Activated CD8-positive, alpha-beta memory T cell treated with anti-CD3 and anti-CD28 coated beads for 48 hours (primary cell): ENCODE measurements at regions not wholly inside any gene's neighbourhood (a gene's known extent, or its start where the extent isn't known, plus 50 kb on each side); places are given as distances from the start of the nearest gene placed in this dataset.
"Not testable (repeated sequence)": the region's sequence is repeated elsewhere in the genome, so short reads cannot be mapped to it uniquely, and the experiment has no call there.

Experiments used
- DNase-seq, 3 experiments: peaks; one replicate each; pipeline ENCODE4 v3.0.0-alpha.2; 2020; ENCODE audit warnings: low read depth in 2 of 3, low spot score in 2 of 3

DNA sequence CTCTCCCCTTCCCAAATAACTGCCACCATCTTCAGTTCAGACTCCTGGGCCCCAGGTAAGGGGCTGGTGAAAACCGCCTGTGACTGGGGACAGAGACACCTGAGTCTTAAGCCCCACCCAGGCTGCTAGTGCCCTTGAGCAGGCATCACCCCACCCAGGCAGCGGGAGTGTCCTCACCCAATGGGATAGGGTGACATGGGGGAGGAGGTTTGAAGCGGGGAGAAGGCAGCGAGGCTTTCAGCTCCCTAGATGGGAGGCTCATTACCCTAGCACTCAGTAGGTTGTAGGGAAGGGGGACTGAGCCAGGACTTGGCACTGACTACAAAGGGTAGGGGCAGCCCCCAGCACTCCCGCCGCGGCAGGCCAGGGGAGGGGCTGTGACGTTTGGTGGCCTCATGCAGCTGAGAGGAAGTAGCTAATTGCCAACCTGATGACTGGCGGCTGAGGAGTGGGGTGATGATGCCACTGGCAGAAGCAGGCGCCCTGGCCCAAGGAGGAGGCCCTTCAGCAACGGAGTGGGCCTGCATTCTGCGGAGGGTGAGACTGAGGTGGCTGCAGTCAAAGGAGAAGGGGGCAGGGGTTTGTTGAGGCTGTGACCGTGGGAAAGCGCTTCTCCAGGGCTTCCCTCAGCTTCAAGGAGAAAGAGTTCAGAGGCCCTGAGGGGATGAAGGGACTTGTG lies 126.9 kb downstream of the MRPL14 start:
- DNase-seq, result no peak

DNA sequence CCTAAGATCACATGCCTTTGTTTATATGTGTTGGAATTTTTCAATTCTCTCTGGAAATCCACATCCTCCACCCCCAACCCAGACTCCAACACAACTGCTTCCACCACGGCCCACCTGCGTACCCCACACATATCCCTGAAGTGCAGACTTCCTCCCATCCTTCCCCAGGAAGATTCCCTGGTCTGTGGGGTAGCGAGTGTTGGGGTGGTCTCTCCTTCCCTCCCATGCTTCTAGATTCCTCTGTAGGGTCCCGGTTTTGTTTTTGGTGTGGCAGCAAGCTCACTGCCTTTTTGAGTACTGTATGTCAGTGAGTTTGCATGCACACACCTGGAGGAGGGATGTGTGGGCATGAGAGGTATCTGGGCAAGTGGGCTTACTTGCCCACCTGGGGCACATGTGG lies 127.6 kb downstream of the MRPL14 start:
- no peak for DNase-seq

DNA sequence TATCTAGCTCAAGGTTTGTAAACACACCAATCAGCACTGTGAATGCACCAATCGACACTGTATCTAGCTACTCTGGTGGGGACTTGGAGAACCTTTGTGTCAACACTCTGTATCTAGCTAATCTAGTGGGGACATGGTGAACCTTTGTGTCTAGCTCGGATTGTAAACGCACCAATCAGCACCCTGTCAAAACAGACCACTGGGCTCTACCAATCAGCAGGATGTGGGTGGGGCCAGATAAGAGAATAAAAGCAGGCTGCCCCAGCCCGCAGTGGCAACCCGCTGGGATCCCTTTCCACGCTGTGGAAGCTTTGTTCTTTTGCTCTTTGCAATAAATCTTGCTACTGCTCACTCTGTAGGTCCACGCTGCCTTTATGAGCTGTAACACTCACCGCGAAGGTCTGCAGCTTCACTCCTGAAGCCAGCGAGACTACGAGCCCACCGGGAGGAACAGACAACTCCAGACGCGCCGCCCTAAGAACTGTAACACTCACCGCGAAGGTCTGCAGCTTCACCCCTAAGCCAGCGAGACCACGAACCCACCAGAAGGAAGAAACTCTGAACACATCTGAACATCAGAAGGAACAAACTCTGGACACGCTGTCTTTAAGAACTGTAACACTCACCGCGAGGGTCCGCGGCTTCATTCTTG lies 128.5 kb downstream of the MRPL14 start:
- DNase-seq, result not testable (repeated sequence)

DNA sequence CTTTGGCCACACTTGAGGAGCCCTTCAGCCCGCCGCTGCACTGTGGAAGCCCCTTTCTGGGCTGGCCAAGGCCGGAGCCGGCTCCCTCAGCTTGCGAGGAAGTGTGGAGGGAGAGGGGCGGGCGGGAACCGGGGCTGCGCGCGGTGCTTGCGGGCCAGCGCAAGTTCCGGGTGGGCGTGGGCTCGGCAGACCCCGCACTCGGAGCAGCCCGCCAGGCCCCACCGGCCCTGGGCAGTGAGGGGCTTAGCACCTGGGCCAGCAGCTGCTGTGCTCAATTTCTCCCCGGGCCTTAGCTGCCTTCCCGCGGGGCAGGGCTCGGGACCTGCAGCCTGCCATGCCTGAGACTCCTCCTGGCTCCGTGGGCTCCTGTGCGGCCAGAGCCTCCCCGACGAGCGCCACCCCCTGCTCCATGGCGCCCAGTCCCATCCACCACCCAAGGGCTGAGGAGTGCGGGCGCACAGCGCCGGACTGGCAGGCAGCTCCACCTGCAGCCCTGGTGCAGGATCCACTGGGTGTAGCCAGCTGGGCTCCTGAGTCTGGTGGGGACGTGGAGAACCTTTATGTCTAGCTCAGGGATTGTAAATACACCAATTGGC lies 129.2 kb downstream of the MRPL14 start:
- not testable (repeated sequence) for DNase-seq

DNA sequence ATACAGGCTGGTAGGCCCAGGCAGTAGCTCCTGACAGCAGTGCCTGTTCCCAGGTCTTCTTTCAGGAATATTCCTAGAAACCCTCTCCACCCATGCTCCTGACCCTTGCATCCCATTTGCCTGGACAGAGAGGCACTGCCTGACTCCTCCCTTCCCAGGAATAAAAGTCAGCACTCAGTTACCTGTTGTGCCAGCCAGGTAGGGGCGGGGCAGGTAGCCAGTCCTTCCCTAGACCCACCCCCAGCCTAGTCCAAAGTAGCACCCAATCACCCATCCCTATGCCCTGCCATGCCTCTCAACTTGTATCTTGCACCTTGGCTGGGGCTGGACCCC lies 129.9 kb downstream of the MRPL14 start:
- no peak for DNase-seq

DNA sequence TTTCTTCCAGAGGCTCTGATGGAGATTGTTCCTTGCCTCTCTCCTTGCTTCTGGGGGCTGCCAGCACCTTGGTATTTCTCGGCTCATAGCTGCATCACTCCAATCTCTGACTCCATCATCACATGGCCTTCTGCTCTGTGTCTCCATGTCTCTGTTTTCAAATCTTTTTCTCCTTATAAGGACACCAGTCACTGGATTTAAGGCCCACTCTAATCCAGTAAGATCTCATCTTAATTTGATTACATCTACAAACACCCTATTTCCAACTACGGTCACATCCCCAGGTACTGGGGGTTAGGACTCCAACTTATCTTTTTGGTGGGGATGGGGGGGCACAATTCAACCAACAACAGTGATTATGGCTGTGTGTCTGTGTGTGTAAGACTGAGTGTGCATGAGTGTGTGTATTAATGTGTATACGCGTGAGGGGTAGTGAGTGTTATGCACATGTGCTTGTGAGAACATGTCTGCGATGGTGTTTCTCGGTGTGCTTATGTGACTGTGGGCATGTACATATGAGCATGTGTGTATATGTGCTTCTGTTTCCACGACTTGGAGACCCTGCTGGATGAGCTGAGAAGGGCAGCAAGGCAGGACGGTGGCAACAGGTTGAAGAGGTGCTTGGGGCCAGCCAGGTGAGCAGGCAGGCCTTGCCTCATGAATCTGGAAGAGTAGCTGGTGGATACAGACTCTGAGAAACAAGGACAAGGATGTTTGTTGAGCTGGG lies 130.5 kb downstream of the MRPL14 start:
- DNase-seq, result no peak

DNA sequence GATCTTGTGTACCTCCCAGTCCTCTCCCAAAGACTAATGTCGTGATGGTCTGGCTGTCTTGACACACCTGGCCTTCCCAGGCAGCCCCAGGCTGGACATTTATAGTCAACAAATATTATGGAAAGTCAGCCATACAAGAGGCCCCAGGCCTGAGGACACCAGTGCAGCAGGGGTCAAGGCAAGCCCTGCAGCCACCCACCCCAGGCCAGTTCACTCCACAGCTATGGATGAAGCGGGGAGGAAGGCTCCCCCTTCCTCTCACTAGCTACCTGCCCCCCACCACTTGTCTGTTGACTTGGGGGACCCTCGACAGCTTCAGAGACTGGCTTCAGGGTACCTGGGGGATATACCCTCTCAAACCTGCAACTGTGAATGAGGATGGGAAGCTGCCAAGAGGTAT lies 132.1 kb downstream of the MRPL14 start:
- DNase-seq, result no peak

DNA sequence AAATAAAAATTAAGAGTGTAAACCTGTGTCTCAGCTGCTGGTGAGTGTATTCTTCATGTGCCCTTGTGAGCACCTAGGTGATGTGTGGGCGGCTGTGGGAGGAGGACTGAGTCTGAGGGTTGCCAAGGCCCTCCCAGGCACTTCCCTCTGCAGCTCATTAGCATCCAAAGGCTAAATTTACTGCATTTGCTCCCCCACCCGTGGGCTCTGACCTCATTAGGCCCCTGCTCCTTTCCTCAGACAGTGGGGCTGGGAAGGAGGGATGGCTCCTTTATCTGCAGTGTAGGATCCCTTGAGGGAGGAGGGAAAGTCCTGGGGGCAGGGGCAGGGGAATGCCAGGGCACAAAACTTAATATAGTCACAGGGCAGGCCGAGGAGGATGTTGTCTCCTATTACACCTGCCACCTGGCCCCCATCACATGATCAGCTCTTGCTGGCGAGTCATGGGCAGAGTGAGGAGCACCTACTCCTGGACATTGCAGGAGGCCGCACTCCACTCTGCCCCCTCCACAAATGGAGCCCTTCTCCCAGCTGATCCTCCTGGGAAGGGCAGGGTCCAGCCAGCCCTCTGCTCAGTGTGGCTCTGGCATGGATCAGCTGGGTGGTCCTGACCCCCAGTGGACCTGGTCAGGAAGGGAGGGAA lies 133.2 kb downstream of the MRPL14 start:
- no peak for DNase-seq

DNA sequence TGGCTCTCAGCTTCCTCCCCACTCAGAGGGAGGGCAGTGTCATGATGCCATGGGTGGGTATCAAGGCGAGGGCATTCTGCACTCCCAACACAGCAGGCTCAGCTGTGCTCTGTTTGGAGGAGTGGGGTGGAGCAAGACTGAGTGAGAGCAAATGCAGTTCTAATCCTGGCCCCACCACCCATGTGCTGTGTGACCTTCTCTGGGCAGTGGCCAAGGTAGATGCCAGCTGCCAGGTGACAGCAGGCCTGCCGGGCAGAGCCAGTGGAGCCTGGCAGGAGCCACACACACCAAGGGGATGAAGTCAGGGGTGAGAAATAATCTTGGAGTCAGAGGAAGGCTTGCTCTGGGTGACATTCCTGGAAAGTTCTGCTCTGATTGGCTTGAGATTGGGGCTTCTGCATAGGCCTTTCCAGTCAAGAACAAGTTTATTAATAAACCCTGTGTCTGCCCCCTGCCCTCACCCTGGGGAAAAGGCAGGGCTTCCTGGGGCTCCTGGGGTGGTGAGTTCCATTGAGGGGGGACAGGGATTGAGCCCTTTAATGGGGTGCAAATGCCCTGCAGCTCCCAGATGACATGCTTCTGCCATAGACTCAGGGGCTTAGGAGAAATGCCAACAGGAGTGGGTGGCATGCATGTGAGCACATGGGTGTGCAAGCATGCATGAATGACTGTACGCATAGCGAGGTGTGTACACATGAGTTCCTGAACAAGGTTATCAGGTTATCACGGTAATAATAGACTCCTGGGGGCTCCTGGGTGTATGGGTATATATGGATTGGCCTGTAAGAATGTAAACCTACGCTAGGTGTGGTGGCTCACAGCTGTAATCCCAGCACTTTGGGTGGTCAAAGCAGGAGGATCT lies 134.2 kb downstream of the MRPL14 start:
- no peak for DNase-seq

DNA sequence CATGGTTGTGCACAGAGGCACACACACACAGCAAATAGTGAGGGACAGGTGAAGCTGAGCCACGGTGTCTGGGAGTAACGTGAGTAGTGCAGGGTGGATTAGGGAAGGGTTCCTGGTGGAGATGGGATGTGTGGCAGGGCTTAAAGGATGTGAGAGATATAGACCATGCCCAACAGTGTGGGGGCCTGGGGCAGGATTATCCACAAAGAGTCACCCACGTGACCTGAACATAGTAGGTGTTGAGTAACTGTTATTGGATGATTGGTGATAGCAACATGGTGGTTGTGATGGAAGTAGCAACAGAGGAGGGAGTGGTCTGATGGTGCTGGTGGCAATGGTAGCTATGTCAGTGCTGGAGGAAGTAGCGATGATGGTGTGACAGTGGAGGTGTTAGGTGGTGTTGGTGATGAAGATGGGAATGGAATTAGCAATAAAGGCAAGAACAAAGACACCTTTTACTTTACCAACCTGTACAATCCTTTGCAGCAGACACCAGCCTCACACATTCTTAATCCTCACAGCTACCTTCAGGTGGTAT lies 135.1 kb downstream of the MRPL14 start:
- DNase-seq, result no peak

DNA sequence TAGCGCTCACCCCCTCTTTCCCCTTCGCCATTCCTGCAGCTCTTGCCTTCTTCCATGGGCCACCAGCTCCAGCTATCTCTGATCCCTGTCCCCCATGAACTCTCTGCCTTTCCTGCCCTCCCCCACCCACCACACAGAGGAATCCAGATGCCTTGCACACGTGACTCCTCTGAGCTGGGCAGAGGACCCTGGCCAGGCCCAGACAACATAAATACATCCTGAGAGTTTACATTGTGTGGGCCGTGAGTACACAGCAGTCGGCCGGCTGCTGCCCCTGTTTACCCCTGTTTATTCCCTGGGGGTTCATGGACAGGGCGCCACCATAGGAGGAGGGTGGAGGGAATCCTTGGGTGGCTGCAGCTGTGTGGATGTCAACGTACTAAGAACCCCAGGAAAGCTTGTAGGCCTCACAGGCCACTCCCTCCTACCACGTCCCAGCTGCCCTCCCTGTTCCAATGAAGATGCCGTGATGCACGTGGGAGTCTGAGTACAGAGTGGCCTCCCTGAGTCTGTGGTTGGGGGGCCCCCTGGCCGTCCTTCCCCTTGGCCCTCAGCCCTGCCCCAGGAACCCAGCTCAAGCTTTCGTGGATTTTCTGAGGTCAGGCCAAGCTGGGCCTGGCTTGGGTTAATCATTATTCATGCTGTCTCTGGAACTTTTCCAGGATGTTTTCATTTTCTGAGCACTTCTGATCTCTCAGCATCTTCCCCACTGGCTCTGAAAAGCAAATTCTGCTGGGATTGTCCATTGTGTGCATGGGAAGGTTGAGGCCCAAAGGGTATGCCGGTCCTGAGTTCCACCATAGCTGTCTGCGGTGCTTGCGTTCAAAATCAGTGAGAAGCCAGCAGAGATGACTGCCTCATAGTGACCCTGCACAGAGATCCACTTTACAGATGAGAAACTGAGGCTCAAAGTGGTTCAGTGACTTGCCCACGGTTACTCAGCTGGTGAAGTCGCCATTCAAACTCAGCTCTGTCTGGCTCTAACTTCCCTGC lies 136.3 kb downstream of the MRPL14 start:
- DNase-seq, result no peak

DNA sequence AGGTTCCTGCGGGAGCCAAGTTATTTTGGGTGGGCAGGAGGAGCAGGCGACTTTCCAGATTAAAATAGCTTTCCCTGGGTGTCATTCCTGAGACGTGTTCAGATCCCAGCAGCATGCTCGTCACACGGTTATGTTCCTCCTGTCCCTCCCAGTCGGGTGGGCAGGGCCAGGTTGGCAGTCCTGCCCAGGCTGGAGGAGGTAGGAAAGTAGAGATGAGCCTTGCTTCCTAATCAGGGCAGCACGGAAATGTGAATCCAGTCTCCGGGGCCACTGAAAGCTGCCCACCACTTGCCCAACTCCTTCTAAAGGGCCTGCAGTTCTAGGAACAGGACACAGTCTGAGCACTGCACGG lies 137.0 kb downstream of the MRPL14 start:
- DNase-seq, result no peak

DNA sequence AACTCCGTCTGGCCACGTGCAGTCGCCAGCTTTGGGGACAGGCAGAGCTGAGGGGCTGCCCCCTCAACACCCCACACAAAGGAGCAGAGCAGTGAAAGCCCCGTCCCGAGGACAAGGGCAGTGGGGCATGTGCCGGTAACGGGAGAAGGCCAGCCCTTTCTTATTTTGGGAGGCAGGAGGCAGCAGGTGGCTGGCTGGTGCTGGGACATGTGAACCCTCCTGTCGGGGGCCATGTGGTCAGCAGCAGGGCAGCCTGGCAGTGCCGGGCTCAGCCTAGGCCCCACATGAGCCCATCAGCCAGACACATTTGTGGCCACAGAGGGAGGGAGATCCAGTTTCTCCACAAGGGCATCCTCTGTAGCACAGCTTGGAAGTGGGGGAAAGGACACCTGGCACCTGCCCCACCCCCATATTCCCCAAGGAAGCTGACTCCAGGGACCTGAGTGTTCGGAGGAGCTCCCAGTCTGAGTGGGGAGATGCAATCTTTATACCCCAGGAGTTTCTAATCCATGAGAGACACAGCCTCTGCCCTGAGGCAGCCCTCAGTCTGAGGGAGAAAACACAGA lies 137.6 kb downstream of the MRPL14 start:
- DNase-seq, result no peak

DNA sequence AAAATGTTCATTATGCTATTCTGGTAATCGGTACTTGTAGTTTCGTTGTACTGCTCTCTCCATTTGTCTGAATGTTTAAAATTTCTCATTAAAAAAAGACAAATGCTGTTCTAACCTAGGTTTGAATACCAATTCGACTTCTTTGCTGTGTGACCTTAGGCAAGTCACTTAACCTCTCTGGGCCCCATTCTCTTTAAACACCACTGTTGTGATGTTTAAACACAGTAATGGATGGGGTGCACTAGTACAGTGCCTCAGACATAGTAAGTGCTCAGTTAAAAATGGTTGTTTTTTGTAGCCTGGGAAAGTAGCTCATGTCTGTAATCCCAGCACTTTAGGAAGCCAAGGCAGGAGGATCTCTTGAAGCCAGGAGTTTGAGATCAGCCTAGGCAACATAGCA lies 138.5 kb downstream of the MRPL14 start:
- no peak for DNase-seq

DNA sequence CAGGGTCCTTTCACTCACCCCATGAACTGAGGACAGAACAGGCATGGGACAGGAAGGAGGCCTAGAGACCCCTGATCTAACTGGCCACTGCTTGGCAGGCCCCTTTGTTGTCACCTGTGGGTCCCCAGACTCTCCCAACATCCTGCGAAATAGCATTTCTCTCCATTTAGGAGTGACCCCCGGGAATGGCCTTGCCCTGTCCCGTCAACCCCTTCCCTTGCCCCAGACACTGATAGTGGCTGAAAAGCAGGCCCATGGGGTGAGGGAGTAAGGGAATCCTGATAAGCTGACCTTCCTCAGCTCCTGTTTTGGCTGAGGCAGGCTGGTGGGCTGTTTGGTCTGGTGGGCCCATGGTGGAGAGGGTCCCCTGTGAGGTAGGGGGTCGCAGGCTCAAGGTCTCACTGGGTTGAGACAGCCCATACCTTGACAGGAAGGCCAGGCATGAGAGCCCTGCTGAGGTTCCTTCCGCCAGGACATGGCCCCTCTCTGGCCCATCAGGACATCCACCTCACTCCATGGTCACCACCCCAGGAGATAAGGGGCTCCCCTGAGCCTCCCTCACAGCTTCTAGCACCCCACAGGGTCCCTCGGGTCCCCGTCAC lies 139.3 kb downstream of the MRPL14 start:
- no peak for DNase-seq

DNA sequence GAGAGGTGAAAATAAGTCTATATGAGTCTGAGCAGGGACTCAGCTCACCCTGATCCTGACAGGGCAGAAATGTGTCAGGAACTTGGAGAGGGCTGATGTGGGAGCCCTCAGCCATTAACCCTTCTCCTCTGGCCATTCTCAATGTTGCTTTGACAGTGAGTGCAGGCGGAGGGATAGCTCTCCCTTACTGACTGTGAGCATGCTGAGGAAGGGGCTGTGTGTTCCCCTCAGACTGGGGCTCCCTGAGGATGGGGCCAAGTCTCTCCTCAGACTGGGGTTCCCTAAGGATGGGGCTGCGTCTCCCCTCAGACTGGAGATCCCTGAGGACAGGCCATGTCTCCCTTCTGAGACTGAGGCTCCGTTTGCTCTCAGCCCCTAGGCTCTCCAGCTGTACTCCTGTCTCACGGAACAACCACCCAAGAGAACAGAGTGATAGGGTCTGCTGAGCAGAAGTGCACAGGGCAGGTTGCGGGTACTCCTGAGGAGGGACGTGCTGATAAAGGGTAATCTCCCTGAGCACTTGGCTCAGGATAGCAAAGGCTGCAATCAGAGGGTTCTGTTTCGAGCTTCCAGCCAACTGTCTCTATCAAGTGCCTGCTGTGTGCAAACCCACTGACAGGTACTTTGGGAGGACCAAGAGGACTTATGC lies 141.0 kb downstream of the MRPL14 start:
- no peak for DNase-seq

DNA sequence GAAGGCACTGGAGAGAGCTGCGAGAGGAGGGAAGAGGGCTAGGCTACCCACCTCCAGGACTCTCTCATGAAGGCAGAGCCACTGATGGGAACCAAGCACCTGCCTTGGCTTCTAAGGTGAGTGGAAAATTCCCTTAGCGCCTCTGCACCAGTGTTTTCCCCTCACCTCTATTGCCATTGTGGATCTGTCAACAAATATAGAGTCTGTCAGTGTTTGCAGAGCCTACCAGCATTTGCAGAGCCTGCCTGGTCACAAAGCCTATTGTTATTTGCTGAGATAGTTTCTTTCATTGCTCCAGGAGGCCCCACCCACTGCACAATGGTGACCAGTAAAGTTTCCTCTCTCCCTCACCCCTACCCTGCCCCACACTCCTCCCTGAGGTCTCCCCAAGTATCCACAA lies 141.9 kb downstream of the MRPL14 start:
- no peak for DNase-seq
